GM21723 (cell line): ENCODE measurements at regions not wholly inside any gene's neighbourhood (a gene's known extent, or its start where the extent isn't known, plus 50 kb on each side); places are given as distances from the start of the nearest gene placed in this dataset.
A peak's percentile ranks its signal among the peaks of the same experiment; 100 is the strongest.

Source experiments
- ATAC-seq: cut with Tn5 transposase; IDR thresholded peaks from one replicate; pipeline ENCODE4 v1.9.1; 2021; ENCODE audit warnings: mild to moderate bottlenecking, moderate library complexity; ENCODE audit not compliant: unreplicated experiment

GRCh38 chr2:160940271-160940670 lies 220.0 kb upstream of the TANK start:
- ATAC-seq, result no peak

GRCh38 chr2:160940699-160941098 lies 219.5 kb upstream of the TANK start:
- ATAC-seq, result peak; percentile 72

GRCh38 chr2:160941290-160941846 lies 218.9 kb upstream of the TANK start:
- ATAC-seq, result no peak

GRCh38 chr2:160942476-160943142 lies 217.6 kb upstream of the TANK start:
- no peak for ATAC-seq

- ATAC-seq, result no peak
Measured at GRCh38 chr2:160943414-160943813, 216.8 kb upstream of the TANK start.

GRCh38 chr2:160952464-160953254 lies 207.6 kb upstream of the TANK start:
- no peak for ATAC-seq

- ATAC-seq, result no peak
Measured at GRCh38 chr2:160955578-160955977, 204.7 kb upstream of the TANK start.

- ATAC-seq, result no peak
Measured at GRCh38 chr2:160956243-160956802, 203.9 kb upstream of the TANK start.

GRCh38 chr2:160963957-160964356 lies 196.3 kb upstream of the TANK start:
- ATAC-seq, result no peak

GRCh38 chr2:160967523-160967922 lies 192.7 kb upstream of the TANK start:
- no peak for ATAC-seq

GRCh38 chr2:160968183-160968582 lies 192.0 kb upstream of the TANK start:
- ATAC-seq, result no peak

- no peak for ATAC-seq
Measured at GRCh38 chr2:160970052-160970965, 189.9 kb upstream of the TANK start.

GRCh38 chr2:160973991-160974390 lies 186.2 kb upstream of the TANK start:
- ATAC-seq, result no peak

- ATAC-seq, result no peak
Measured at GRCh38 chr2:160974803-160975202, 185.4 kb upstream of the TANK start.

GRCh38 chr2:160976797-160977196 lies 183.4 kb upstream of the TANK start:
- ATAC-seq, result no peak

- ATAC-seq, result no peak
Measured at GRCh38 chr2:160977376-160977775, 182.9 kb upstream of the TANK start.

- no peak for ATAC-seq
Measured at GRCh38 chr2:160977854-160978253, 182.4 kb upstream of the TANK start.

GRCh38 chr2:160984426-160985077 lies 175.7 kb upstream of the TANK start:
- ATAC-seq, result no peak

GRCh38 chr2:160989778-160990177 lies 170.4 kb upstream of the TANK start:
- no peak for ATAC-seq

- ATAC-seq, result no peak
Measured at GRCh38 chr2:160993654-160994061, 166.6 kb upstream of the TANK start.
